ENCODE measurements at regions not wholly inside any gene's neighbourhood (a gene's known extent, or its start where the extent isn't known, plus 50 kb on each side); places are given as distances from the start of the nearest gene placed in this dataset.
"Not testable (repeated sequence)": the region's sequence is repeated elsewhere in the genome, so short reads cannot be mapped to it uniquely, and the experiment has no call there.

DNA sequence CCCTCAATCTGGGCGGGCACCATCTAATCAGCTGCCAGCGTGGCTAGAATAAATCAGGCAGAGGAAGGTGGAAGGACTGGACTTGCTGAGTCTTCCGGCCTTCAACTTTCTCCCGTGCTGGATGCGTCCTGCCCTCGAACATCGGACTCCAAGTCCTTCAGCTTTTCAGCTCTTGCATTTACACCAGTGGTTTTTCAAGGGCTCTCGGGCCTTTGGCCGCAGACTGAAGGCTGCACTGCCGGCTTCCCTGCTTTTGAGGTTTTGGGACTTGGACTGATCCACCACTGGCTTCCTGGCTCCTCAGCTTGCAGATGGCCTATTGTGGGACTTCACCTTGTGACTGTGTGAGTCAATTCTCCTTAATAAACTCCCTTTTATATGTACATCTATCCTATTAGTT, 94.4 kb downstream of the OLFM1 start:
- TF ChIP-seq POLR2A (IDR thresholded peaks at IDR 0.05; ENCODE audit: low read length); EHMT2 (IDR thresholded peaks at IDR 0.05; ENCODE audit: low read depth); CBX8 (IDR thresholded peaks at IDR 0.05); RAD21 (conservative IDR thresholded peaks at IDR 0.05 in 1 of 2, IDR thresholded peaks at IDR 0.05 in 1 of 2); HDAC2 (IDR thresholded peaks at IDR 0.05); NFE2L2 (conservative IDR thresholded peaks at IDR 0.05; ENCODE audit: low read length); ZNF302 (CRISPR knock-in tag; IDR thresholded peaks at IDR 0.05); JUN (IDR thresholded peaks at IDR 0.05); ESRRA (IDR thresholded peaks at IDR 0.05; ENCODE audit: borderline replicate concordance, low read length); SMC3 (IDR thresholded peaks at IDR 0.05): not testable (repeated sequence)
- TF ChIP-seq, protein P1, sequence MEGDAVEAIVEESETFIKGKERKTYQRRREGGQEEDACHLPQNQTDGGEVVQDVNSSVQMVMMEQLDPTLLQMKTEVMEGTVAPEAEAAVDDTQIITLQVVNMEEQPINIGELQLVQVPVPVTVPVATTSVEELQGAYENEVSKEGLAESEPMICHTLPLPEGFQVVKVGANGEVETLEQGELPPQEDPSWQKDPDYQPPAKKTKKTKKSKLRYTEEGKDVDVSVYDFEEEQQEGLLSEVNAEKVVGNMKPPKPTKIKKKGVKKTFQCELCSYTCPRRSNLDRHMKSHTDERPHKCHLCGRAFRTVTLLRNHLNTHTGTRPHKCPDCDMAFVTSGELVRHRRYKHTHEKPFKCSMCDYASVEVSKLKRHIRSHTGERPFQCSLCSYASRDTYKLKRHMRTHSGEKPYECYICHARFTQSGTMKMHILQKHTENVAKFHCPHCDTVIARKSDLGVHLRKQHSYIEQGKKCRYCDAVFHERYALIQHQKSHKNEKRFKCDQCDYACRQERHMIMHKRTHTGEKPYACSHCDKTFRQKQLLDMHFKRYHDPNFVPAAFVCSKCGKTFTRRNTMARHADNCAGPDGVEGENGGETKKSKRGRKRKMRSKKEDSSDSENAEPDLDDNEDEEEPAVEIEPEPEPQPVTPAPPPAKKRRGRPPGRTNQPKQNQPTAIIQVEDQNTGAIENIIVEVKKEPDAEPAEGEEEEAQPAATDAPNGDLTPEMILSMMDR (IDR thresholded peaks at IDR 0.05): not testable (repeated sequence)
- TF ChIP-seq, protein P2, sequence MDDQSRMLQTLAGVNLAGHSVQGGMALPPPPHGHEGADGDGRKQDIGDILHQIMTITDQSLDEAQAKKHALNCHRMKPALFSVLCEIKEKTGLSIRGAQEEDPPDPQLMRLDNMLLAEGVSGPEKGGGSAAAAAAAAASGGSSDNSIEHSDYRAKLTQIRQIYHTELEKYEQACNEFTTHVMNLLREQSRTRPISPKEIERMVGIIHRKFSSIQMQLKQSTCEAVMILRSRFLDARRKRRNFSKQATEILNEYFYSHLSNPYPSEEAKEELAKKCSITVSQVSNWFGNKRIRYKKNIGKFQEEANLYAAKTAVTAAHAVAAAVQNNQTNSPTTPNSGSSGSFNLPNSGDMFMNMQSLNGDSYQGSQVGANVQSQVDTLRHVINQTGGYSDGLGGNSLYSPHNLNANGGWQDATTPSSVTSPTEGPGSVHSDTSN (IDR thresholded peaks at IDR 0.05): not testable (repeated sequence)
- TF ChIP-seq, protein P3, sequence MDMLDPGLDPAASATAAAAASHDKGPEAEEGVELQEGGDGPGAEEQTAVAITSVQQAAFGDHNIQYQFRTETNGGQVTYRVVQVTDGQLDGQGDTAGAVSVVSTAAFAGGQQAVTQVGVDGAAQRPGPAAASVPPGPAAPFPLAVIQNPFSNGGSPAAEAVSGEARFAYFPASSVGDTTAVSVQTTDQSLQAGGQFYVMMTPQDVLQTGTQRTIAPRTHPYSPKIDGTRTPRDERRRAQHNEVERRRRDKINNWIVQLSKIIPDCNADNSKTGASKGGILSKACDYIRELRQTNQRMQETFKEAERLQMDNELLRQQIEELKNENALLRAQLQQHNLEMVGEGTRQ (IDR thresholded peaks at IDR 0.05): not testable (repeated sequence)
- TF ChIP-seq, protein P4, sequence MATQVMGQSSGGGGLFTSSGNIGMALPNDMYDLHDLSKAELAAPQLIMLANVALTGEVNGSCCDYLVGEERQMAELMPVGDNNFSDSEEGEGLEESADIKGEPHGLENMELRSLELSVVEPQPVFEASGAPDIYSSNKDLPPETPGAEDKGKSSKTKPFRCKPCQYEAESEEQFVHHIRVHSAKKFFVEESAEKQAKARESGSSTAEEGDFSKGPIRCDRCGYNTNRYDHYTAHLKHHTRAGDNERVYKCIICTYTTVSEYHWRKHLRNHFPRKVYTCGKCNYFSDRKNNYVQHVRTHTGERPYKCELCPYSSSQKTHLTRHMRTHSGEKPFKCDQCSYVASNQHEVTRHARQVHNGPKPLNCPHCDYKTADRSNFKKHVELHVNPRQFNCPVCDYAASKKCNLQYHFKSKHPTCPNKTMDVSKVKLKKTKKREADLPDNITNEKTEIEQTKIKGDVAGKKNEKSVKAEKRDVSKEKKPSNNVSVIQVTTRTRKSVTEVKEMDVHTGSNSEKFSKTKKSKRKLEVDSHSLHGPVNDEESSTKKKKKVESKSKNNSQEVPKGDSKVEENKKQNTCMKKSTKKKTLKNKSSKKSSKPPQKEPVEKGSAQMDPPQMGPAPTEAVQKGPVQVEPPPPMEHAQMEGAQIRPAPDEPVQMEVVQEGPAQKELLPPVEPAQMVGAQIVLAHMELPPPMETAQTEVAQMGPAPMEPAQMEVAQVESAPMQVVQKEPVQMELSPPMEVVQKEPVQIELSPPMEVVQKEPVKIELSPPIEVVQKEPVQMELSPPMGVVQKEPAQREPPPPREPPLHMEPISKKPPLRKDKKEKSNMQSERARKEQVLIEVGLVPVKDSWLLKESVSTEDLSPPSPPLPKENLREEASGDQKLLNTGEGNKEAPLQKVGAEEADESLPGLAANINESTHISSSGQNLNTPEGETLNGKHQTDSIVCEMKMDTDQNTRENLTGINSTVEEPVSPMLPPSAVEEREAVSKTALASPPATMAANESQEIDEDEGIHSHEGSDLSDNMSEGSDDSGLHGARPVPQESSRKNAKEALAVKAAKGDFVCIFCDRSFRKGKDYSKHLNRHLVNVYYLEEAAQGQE (IDR thresholded peaks at IDR 0.05): not testable (repeated sequence)

Measured in A549 (cell line).